IPS DF 19.7 (cell line): ENCODE measurements at regions not wholly inside any gene's neighbourhood (a gene's known extent, or its start where the extent isn't known, plus 50 kb on each side); places are given as distances from the start of the nearest gene placed in this dataset.
"Not testable (repeated sequence)": the region's sequence is repeated elsewhere in the genome, so short reads cannot be mapped to it uniquely, and the experiment has no call there.

ENCODE experiments used
- DNase-seq: peaks from one replicate; pipeline ENCODE4 v3.0.0-alpha.2; 2013; ENCODE audit warnings: low read depth, low spot score

DNA sequence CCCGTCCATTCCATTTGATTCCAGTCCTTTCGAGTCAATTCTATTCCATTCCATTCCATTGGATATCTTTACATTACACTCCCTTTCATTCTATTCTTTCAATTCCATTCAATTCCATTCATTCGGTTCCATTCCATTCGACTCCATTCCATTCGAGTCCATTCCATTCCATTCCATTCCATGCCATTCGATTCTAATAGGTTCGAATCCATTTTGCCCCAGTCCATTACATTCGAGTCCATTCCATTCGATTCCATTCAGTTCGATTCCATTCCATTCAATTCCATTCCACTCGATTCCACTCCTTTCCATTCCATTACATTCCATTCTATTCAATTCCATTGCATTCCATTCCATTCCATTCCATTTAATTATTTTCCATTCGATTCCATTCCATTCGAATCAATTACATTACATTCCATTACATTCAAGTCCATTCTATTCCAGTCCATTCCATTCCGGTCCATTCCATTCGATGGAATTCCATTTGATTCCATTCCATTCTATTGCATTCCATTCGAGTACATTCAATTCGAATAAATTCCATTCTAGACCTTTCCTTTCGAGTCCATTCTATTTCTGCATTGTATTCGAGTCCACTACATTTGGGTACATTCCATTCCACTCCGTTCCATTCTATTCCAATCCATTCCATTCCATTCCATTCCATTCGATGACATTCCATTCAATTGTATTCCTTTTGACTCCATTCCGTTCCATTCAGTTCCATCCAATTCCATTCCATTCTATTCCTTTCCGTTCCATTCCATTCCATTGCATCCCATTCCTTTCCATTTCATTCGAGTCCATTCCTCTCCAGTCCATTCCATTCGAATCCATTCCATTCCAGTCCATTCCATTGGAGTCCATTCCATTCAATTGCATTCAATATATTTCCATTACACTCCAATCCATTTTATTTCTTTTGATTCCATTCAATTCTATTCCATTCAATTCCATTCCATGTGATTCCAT is 2604.8 kb upstream of the TPTE start:
- DNase-seq, result no peak

- peak; percentile 9 for DNase-seq
These were observed 2603.7 kb upstream of the TPTE start for GRCh38 chr21:7917729-7918128.

DNA sequence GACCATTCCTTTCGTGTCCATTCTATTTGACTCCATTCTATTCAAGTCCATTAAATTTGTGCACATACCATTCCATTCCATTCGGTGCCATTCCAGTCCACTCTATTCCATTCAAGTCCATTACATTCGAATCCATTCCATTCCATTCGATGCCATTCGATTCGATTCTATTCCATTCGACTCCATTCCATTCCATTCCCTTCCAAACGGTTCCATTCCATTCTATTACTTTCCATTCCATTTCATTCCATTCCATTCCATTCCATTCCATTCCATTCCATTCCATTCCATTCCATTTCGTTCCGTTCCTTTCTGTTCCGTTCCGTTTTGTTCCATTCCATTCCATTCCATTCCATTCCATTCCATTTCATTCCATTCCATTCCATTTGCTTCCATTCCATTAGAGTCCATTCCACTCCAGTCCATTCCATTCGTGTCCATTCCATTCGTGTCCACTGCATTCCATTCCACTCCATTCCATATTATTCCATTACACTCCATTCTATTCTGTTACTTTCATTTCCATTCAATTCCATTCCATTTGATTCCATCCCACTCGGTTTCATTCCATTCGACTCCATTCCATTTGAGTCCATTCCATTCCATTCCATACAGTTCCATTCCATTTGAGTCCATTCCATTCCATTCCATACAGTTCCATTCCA is 2595.3 kb upstream of the TPTE start:
- DNase-seq, result not testable (repeated sequence)

- not testable (repeated sequence) for DNase-seq
These were observed 2592.9 kb upstream of the TPTE start for GRCh38 chr21:7928528-7928927.

DNA sequence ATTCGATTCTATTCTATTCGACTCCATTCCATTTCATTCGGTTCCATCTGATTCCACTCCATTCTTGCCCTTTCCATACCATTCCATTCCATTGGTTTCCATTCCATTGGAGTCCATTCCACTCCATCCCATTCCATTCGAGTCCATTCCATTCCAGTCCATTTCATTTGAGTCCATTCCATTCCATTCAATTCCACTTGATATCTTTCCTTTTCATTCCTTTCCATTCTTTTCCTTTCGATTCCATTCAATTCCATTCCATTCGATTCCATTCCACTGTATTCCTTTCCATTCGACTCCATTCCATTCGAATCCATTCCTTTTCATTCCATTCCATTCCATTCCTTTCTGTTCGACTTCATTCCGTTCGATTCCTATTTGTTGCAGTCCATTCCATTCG is 2591.8 kb upstream of the TPTE start:
- DNase-seq, result not testable (repeated sequence)

DNA sequence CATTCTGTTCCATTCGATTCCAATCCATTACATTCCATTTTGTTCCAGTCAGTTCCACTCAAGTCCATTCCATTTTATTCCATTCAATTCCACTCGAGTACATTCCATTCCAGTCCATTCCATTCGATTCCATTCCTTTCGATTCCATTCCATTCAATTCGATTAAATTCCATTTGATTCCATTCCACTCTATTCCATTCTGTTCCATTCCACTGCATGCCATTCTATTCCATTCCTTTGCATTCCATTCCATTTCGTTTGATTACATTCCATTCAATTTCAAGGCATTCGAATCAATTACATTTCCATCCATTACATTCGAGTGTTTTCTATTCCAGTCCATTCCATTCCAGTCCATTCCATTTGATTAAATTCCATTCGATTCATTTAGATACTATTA is 2590.9 kb upstream of the TPTE start:
- not testable (repeated sequence) for DNase-seq

GRCh38 chr21:7932113-7932512 is 2589.3 kb upstream of the TPTE start:
- DNase-seq, result not testable (repeated sequence)

DNA sequence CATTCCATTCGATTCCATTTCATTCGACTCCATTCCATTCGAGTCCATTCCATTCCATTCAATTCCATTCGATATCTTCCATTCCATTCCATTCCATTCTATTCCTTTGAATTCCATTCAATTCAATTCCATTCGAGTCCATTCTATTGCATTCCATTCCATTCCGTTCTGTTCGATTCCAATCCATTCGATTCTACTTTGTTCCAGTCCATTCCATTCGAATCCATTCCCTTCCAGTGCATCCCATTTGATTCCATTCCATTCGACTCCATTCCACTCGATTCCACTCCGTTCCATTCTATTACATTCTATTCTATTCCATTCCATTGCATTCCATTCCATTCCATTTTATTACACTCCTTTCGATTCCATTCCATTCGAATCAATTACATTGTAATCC is 2588.5 kb upstream of the TPTE start:
- not testable (repeated sequence) for DNase-seq

- no peak for DNase-seq
These were observed 2587.5 kb upstream of the TPTE start for GRCh38 chr21:7933923-7934322.

DNA sequence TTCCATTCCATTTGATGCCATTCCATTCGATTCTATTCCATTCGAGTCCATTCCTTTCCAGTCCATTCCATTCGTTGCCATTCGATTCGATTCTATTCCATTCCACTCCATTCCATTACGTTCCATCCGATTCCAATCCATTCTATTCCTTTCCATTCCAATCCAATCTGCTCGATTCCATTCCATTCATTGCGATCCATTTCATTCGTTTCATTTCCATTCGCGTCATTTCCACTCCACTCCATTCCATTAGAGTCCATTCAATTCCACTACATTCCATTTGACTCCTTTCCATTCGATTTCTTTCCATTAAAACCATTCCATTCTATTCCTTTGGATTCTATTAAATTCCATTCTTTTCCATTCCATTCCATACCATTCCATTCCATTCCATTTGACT is 2584.1 kb upstream of the TPTE start:
- DNase-seq, result not testable (repeated sequence)

GRCh38 chr21:7938223-7938622 is 2583.2 kb upstream of the TPTE start:
- DNase-seq, result not testable (repeated sequence)

DNA sequence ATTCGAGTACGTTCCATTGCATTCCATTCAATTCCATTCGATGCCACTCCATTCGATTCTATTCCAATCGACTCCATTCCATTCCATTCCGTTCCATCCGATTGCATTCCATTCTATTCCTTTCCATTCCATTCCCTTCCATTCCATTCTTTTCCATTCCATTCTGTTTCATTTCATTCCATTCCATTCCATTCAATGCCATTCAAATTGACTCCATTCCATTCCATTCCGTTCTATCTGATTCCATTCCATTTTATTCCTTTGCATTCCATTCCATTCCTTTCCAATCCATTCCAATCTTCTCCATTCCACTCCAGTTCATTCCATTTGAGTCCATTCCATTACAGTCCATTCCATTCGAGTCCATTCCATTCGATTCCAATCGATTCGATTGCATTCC is 2580.0 kb upstream of the TPTE start:
- not testable (repeated sequence) for DNase-seq

GRCh38 chr21:7942219-7942618 is 2579.2 kb upstream of the TPTE start:
- not testable (repeated sequence) for DNase-seq

DNA sequence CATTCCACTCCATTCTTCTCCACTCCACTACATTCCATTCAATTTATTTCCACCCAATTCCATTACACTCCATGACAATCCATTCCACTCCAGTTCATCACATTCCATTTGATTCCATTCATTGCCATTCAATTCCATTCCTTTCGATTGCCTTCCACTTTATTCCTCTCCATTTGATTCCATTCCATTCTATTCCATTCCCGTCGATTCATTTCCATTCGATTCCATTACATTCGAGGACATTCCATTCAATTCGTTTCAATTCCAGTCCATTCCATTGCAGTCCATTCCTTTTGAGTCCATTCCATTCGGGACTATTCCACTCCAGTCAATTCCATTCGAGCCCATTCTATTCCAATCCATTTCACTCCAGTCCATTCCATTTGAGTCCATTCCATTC is 2577.8 kb upstream of the TPTE start:
- DNase-seq, result not testable (repeated sequence)

DNA sequence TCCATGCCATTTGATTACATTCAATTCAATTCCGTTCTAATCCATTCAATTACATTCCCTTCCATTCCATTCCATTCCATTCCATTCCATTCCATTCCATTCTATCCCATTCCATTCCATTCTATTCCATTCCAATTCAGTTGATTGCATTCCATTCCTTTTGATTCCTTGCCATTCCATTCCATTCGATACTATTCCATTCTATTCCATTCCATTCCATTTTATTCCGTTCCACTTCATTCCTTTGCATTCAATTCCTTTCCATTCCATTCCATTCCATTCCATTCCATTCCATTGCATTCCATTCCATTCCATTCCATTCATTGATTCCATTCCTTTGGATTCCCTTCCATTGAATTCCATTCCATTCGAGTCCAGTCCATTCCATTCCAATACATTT is 2574.0 kb upstream of the TPTE start:
- no peak for DNase-seq

DNA sequence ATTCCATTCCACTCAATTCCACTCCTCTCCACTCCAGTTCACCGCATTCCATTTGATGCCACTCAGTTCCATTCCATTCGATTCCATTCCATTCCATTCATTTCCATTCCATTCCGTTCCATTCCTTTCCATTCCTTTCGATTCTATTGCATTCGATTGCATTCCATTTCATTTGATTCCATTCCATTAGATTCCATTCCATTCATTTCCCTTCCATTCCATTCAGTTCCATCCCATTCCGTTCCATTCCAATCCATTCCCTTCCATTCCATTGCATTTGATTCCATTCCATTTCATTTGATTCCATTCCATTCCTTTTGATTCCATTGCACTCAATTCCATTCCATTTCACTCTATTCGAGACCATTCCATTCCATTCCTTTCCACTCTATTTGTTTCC is 2572.7 kb upstream of the TPTE start:
- not testable (repeated sequence) for DNase-seq

- DNase-seq, result not testable (repeated sequence)
These were observed 2571.5 kb upstream of the TPTE start for GRCh38 chr21:7949882-7950281.

DNA sequence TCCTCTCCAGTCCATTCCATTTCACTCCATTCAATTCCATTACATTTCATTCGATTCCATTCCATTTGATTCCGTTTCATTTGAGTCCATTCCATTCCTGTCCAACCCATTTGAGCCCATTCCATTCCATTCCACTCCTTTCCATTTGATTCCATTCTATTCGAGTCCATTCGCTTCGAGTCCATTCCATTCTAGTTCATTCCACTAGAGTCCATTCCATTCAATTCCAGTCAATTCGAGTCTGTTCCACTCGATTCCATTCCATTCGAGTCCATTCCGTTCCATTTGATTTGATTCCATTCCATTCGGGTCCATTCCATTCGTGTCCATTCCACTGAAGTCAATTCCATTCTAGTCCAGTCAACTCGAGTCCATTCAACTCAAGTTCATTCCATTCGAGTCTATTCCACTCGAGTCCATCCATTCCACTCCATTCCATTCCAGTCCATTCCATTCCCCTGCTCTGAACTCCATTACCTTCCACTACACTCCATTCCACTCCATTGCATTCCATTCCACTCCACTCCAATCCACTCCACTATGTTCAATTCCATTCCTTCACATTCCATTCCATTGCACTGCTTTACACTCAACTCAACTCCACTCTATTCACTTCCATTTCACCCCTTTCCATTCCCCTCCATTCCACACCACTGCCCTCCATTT is 2569.4 kb upstream of the TPTE start:
- no peak for DNase-seq

GRCh38 chr21:7952648-7953047 is 2568.7 kb upstream of the TPTE start:
- no peak for DNase-seq

DNA sequence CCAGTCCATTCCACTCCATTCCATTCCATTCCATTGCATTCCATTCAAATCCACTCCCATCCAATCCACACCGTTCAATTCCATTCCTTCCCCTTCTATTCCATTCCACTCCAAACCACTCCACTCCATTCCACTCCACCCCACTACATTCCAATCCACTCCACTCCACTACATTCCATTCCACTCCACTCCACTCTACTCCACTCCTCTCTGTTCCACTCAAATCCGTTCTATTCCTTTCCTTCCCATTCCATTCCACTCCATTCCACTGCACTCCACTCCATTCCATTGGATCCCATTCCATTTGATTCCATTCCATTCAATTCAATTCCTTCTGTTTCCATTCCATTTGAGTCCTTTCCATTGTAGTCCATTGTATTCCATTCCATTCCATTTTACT is 2568.3 kb upstream of the TPTE start:
- DNase-seq, result no peak

DNA sequence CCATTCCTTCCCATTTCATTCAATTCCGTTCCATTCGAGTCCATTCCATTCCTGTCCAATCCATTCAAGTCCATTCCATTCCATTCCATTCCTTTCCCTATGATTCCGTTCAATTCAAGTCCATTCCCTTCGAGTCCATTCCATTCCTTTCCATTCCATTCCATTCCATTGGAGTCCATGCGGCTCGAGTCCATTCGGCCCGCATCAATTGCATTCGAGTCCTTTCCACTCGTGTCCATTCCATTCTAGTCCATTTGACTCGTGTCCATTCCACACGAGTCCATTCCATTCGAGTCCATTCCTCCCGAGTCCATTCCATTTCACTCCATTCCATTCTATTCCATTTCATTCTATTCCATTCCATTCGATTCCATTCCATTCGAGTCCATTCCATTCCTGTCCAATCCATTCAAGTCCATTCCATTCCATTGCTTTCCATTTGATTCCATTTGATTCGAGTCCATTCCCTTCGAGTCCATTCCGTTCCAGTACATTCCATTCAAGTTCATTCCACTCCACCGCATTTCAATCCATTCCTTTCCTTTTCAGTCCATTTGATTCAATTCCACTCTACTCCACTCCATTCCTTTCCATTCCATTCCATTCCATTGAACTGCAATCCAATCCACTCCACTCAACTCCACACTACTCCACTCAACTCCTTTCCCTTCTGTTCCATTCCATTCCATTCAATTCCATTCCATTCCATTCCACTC is 2565.9 kb upstream of the TPTE start:
- DNase-seq, result not testable (repeated sequence)

DNA sequence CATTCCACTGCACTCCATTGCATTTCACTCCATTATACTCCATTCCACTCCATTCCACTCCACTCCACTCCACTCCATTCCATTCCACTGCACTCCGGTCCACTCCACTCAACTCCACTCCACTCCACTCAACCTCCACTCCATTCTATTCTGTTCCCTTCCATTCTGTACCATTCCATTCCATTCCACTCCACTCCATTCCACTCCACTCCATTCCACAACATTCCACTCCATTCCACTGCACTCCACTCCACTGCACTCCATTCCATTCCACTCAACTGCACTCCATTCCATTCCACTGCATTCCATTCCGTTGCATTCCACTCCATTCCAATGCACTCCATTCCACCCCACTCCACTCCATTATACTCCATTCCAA is 2565.3 kb upstream of the TPTE start:
- DNase-seq, result not testable (repeated sequence)
